OCI-LY1 (cell line): ENCODE measurements at regions not wholly inside any gene's neighbourhood (a gene's known extent, or its start where the extent isn't known, plus 50 kb on each side); places are given as distances from the start of the nearest gene placed in this dataset.

Experiments
- EZH2 ChIP-seq: fragments of 200-600 bp; sonication (generic), shearing (Covaris generic); IDR thresholded peaks from 2 replicates; pipeline ENCODE4 v1.8.0; 2017; ENCODE audit warnings: borderline replicate concordance, mixed run types, mild to moderate bottlenecking, antibody characterized with exemption, low read length, moderate library complexity, mixed read lengths
- TF ChIP-seq, protein P1 (sequence below): fragments of 200-600 bp; sonication (generic), shearing (Covaris generic); IDR thresholded peaks from 2 replicates; pipeline ENCODE4 v1.5.1; 2017; ENCODE audit warnings: mild to moderate bottlenecking, antibody characterized with exemption, low read length, moderate library complexity, mixed read lengths

DNA sequence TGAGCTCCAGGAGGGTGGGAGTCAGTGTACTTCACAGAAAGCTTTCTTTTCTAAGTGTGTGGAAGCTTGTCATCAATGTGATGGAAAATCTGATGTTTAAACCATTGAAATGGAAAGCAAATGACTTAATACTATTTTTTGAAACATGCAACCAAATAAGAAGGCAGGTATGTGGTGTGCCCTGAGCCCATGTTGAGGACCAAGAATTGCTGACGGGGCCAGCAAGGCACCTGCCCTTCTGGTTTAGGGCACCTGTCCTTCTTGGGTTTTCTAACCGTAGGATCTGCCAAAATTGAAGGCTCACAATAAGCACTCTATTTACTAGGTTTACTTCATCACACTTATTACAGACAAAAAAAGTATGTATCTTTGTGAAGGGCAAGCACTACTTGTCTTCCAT, 537.7 kb downstream of the SOCS6 start:
- TF ChIP-seq, protein P1, sequence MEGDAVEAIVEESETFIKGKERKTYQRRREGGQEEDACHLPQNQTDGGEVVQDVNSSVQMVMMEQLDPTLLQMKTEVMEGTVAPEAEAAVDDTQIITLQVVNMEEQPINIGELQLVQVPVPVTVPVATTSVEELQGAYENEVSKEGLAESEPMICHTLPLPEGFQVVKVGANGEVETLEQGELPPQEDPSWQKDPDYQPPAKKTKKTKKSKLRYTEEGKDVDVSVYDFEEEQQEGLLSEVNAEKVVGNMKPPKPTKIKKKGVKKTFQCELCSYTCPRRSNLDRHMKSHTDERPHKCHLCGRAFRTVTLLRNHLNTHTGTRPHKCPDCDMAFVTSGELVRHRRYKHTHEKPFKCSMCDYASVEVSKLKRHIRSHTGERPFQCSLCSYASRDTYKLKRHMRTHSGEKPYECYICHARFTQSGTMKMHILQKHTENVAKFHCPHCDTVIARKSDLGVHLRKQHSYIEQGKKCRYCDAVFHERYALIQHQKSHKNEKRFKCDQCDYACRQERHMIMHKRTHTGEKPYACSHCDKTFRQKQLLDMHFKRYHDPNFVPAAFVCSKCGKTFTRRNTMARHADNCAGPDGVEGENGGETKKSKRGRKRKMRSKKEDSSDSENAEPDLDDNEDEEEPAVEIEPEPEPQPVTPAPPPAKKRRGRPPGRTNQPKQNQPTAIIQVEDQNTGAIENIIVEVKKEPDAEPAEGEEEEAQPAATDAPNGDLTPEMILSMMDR: no peak
- no peak for TF ChIP-seq EZH2
